ENCODE measurements at regions not wholly inside any gene's neighbourhood (a gene's known extent, or its start where the extent isn't known, plus 50 kb on each side); places are given as distances from the start of the nearest gene placed in this dataset.

- TF ChIP-seq ZNF563 (CRISPR knock-in tag; IDR thresholded peaks at IDR 0.05) (0 out of 2 replicates have a peak, but pooled peaks have one; percentile 33), ZIK1 (CRISPR knock-in tag; IDR thresholded peaks at IDR 0.05; ENCODE audit: borderline replicate concordance, low read depth) (peak; percentile 63; the same call in 1 of the 2 replicates), KMT2A (CRISPR knock-in tag; IDR thresholded peaks at IDR 0.05) (no peak), TFDP2 (CRISPR knock-in tag; IDR thresholded peaks at IDR 0.05) (peak; percentile 56), MXD3 (CRISPR knock-in tag; IDR thresholded peaks at IDR 0.05) (no peak), FOXA3 (CRISPR knock-in tag; IDR thresholded peaks at IDR 0.05) (no peak), BORCS8-MEF2B (CRISPR knock-in tag; IDR thresholded peaks at IDR 0.05) (0 out of 2 replicates have a peak, but pooled peaks have one; percentile 44), SRF (IDR thresholded peaks at IDR 0.05; ENCODE audit: low read depth, low read length) (no peak), FUBP1 (CRISPR knock-in tag; IDR thresholded peaks at IDR 0.05; ENCODE audit: borderline replicate concordance) (no peak), KLF6 (CRISPR knock-in tag; IDR thresholded peaks at IDR 0.05) (no peak), GABPA (IDR thresholded peaks at IDR 0.05; ENCODE audit: low read depth, low read length) (no peak), GABPA (CRISPR knock-in tag; IDR thresholded peaks at IDR 0.05; ENCODE audit: low read depth) (no peak), ZFP36L2 (CRISPR knock-in tag; IDR thresholded peaks at IDR 0.05) (no peak), ZNF34 (CRISPR knock-in tag; IDR thresholded peaks at IDR 0.05; ENCODE audit: borderline replicate concordance) (no peak), PPARG (CRISPR knock-in tag; conservative IDR thresholded peaks at IDR 0.05) (no peak), PAWR (CRISPR knock-in tag; IDR thresholded peaks at IDR 0.05; ENCODE audit: borderline replicate concordance) (no peak), TFDP1 (CRISPR knock-in tag; IDR thresholded peaks at IDR 0.05; ENCODE audit: borderline replicate concordance) (peak; percentile 60; the same call in 1 of the 2 replicates), HNRNPL (IDR thresholded peaks at IDR 0.05; ENCODE audit: low read depth, low read length) (no peak), ZNF446 (CRISPR knock-in tag; IDR thresholded peaks at IDR 0.05) (peak; percentile 54; the same call in 1 of the 2 replicates), SP1 (IDR thresholded peaks at IDR 0.05) (no peak), SP1 (CRISPR knock-in tag; IDR thresholded peaks at IDR 0.05) (no peak), MXD1 (CRISPR knock-in tag; IDR thresholded peaks at IDR 0.05) (no peak), ZHX1 (CRISPR knock-in tag; IDR thresholded peaks at IDR 0.05; ENCODE audit: low read depth) (no peak)
Observed at GRCh38 chr9:29211580-29212396, 1638.5 kb upstream of the C9orf72 start (continued).
